ENCODE measurements at regions not wholly inside any gene's neighbourhood (a gene's known extent, or its start where the extent isn't known, plus 50 kb on each side); places are given as distances from the start of the nearest gene placed in this dataset.
"Not testable (repeated sequence)": the region's sequence is repeated elsewhere in the genome, so short reads cannot be mapped to it uniquely, and the experiment has no call there.

- no peak for DNase-seq
Observed at GRCh38 chr14:89743828-89744227, 210.7 kb downstream of the EFCAB11 start.

- no peak for DNase-seq
Observed at GRCh38 chr14:89740241-89740640, 214.3 kb downstream of the EFCAB11 start.

GRCh38 chr14:89736881-89737280, 217.6 kb downstream of the EFCAB11 start:
- DNase-seq = no peak

- no peak for DNase-seq
Observed at GRCh38 chr14:89731396-89731933, 223.1 kb downstream of the EFCAB11 start.

- DNase-seq = no peak
Observed at GRCh38 chr14:89730687-89731086, 223.8 kb downstream of the EFCAB11 start.

GRCh38 chr14:89728964-89729363, 225.6 kb downstream of the EFCAB11 start:
- no peak for DNase-seq

GRCh38 chr14:89726226-89726625, 228.3 kb downstream of the EFCAB11 start:
- not testable (repeated sequence) for DNase-seq

GRCh38 chr14:89724628-89724960, 229.9 kb downstream of the EFCAB11 start:
- DNase-seq = no peak

GRCh38 chr14:89723930-89724627, 230.5 kb downstream of the EFCAB11 start:
- no peak for DNase-seq

- DNase-seq = no peak
Observed at GRCh38 chr14:89721956-89722355, 232.6 kb downstream of the EFCAB11 start.

- no peak for DNase-seq
Observed at GRCh38 chr14:89720741-89721729, 233.5 kb downstream of the EFCAB11 start.

GRCh38 chr14:89720076-89720687, 234.3 kb downstream of the EFCAB11 start:
- DNase-seq = no peak

- no peak for DNase-seq
Observed at GRCh38 chr14:89719366-89720075, 235.0 kb downstream of the EFCAB11 start.

- no peak for DNase-seq
Observed at GRCh38 chr14:89708982-89709625, 245.4 kb downstream of the EFCAB11 start.

GRCh38 chr14:89707086-89707485, 247.4 kb downstream of the EFCAB11 start:
- DNase-seq = no peak

- no peak for DNase-seq
Observed at GRCh38 chr14:89702876-89703200, 251.7 kb downstream of the EFCAB11 start.

GRCh38 chr14:89702073-89702875, 252.3 kb downstream of the EFCAB11 start:
- peak; percentile 57 for DNase-seq

- peak; percentile 57 for DNase-seq
Observed at GRCh38 chr14:89701211-89702043, 253.1 kb downstream of the EFCAB11 start.

GRCh38 chr14:89700801-89701200, 253.7 kb downstream of the EFCAB11 start:
- DNase-seq = no peak

- DNase-seq = no peak
Observed at GRCh38 chr14:89699071-89699470, 255.5 kb downstream of the EFCAB11 start.

Data from NCI-H1417 treated with DMSO at 0.1 percent for 48 hours (cell line).